Transverse colon (tissue), 4 donors: ENCODE measurements at regions not wholly inside any gene's neighbourhood (a gene's known extent, or its start where the extent isn't known, plus 50 kb on each side); places are given as distances from the start of the nearest gene placed in this dataset.

Source experiments
- CTCF ChIP-seq, 5 experiments: fragments of 200-600 bp in 3 of 5; fragments of 450-650 bp in 2 of 5; sonication (generic) in 3 of 5; IDR thresholded peaks; 1 replicate in 2 of 5; 2 replicates in 3 of 5; pipeline ENCODE4 v1.5.1; 2016 to 2017; ENCODE audit warnings: antibody characterized with exemption in 5 of 5, inconsistent platforms in 3 of 5, mild to moderate bottlenecking in 2 of 5, moderate library complexity in 1 of 5
- POLR2A ChIP-seq: fragments of 450-650 bp; IDR thresholded peaks from one replicate; pipeline ENCODE4 v1.6.1; 2016; ENCODE audit warnings: antibody characterized with exemption, mild to moderate bottlenecking, moderate library complexity
- POLR2AphosphoS5 ChIP-seq, 3 donors: sonication (generic); formaldehyde crosslinking; IDR thresholded peaks; one replicate each; pipeline ENCODE4 v1.6.1; 2016; ENCODE audit warnings: antibody characterized with exemption in 3 of 3

GRCh38 chr22:17303840-17304779 lies 65.2 kb upstream of the CECR2 start:
- TF ChIP-seq CTCF (IDR thresholded peaks at IDR 0.05) (no peak), POLR2AphosphoS5 (IDR thresholded peaks at IDR 0.05) (no peak), POLR2A (no peak)
